MCF 10A (cell line): ENCODE measurements at regions not wholly inside any gene's neighbourhood (a gene's known extent, or its start where the extent isn't known, plus 50 kb on each side); places are given as distances from the start of the nearest gene placed in this dataset.

ENCODE experiments used
- BruUV-seq: library from RNA; stranded (reverse); fragments of 400-500 nt; replicated peaks from 2 replicates; lab custom pipeline; 2021; lab: Mats Ljungman, UMichigan
- CTCF ChIA-PET: fragments of 300-600 bp; sonication (Branson Sonifier 250); formaldehyde crosslinking; extraction: SDS; loops from one replicate; lab custom pipeline; 2021; ENCODE audit warnings: antibody characterized with exemption, inconsistent platforms; lab: Yijun Ruan, JAX
- POLR2A ChIA-PET: fragments of 300-600, 350-650 bp; sonication (Branson Sonifier 250); formaldehyde crosslinking; extraction: SDS; loops from one replicate; lab custom pipeline; 2020; ENCODE audit warnings: antibody characterized with exemption, inconsistent platforms; lab: Yijun Ruan, JAX
- DNase-seq: peaks from one replicate; pipeline ENCODE4 v3.0.0-alpha.2; 2018; ENCODE audit not compliant: unreplicated experiment
- H3K27ac Mint-ChIP-seq: one replicate; pipeline ENCODE4 v1.8.0; 2022; ENCODE audit warnings: mild to moderate bottlenecking, low read depth, mixed read lengths; ENCODE audit not compliant: unreplicated experiment
- H3K27me3 Mint-ChIP-seq: one replicate; pipeline ENCODE4 v1.8.0; 2022; ENCODE audit warnings: mixed read lengths; ENCODE audit not compliant: insufficient read depth, unreplicated experiment
- H3K36me3 Mint-ChIP-seq: one replicate; pipeline ENCODE4 v1.8.0; 2022; ENCODE audit warnings: mild to moderate bottlenecking, moderate library complexity, mixed read lengths; ENCODE audit not compliant: insufficient read depth, unreplicated experiment
- H3K4me1 Mint-ChIP-seq: one replicate; pipeline ENCODE4 v1.8.0; 2022; ENCODE audit warnings: mixed read lengths; ENCODE audit not compliant: insufficient read depth, unreplicated experiment
- H3K4me3 Mint-ChIP-seq: one replicate; pipeline ENCODE4 v1.8.0; 2022; ENCODE audit warnings: mild to moderate bottlenecking, moderate library complexity, mixed read lengths; ENCODE audit not compliant: unreplicated experiment
- H3K9me3 Mint-ChIP-seq: one replicate; pipeline ENCODE4 v1.8.0; 2022; ENCODE audit warnings: mixed read lengths; ENCODE audit not compliant: unreplicated experiment
- CTCF ChIP-seq: fragments of 200-600 bp; IDR thresholded peaks from one replicate; pipeline ENCODE4 v1.8.0; 2022; ENCODE audit warnings: antibody characterized with exemption, mild to moderate bottlenecking; ENCODE audit not compliant: unreplicated experiment
- intact Hi-C: fragments of 100-400 bp; cut with micrococcal nuclease; formaldehyde crosslinking; loops from 2 replicates; pipeline ENCODE4 v1.14.1; 2022

GRCh38 chr13:105928048-105928447 is 607.4 kb downstream of the EFNB2 start:
- H3K9me3 Mint-ChIP-seq: peaks cover 5% of the 10 kb centered on the region
- ChIA-PET POLR2A (interaction anchor here (1.0 kb wide), 1 partner anchor 10 kb away, joined by 3 read pairs; no protein-coding TSS in a partner anchor), CTCF (interaction anchor here (0.6 to 0.8 kb wide), 2 partner anchors 65 to 1155 kb away, joined by 3 read pairs; no protein-coding TSS in a partner anchor)
- no peaks in the 10 kb centered on the region for H3K27me3 Mint-ChIP-seq
- H3K4me1 Mint-ChIP-seq: peaks cover 32% of the 10 kb centered on the region
- intact Hi-C loops: no loop called here
- TF ChIP-seq CTCF: no peak
- peaks cover 7% of the 10 kb centered on the region for H3K36me3 Mint-ChIP-seq
- H3K27ac Mint-ChIP-seq: no peak overlapping the region
- no TSS peak for BruUV-seq
- no peak overlapping the region for H3K4me3 Mint-ChIP-seq
- no peak for DNase-seq

GRCh38 chr13:105925496-105925895 is 610.0 kb downstream of the EFNB2 start:
- Mint-ChIP-seq H3K4me1 (peaks cover 38% of the 10 kb centered on the region), H3K27ac (peak overlapping the region; percentile 16), H3K9me3 (peaks cover 13% of the 10 kb centered on the region), H3K27me3 (no peaks in the 10 kb centered on the region), H3K4me3 (no peak overlapping the region), H3K36me3 (peaks cover 7% of the 10 kb centered on the region)
- ChIA-PET CTCF (interaction anchor here (0.6 kb wide), 1 partner anchor 424 kb away, joined by 7 read pairs; no protein-coding TSS in a partner anchor), POLR2A (interaction anchor here (0.7 to 1.0 kb wide), 2 partner anchors 105 to 112 kb away, joined by 3 read pairs; no protein-coding TSS in a partner anchor)
- BruUV-seq: no TSS peak
- no peak for TF ChIP-seq CTCF
- intact Hi-C loops: no loop called here
- DNase-seq: peak; percentile 80

- peaks cover 13% of the 10 kb centered on the region for H3K9me3 Mint-ChIP-seq
- H3K4me1 Mint-ChIP-seq: peaks cover 45% of the 10 kb centered on the region
- intact Hi-C loops: no loop called here
- no peak for DNase-seq
- ChIA-PET POLR2A (interaction anchor here (1.2 to 1.4 kb wide), 3 partner anchors 70 to 646 kb away, joined by 3 to 4 read pairs (median 3); partner anchors contain the start of gene ARGLU1), CTCF (no interaction called here)
- no peaks in the 10 kb centered on the region for H3K36me3 Mint-ChIP-seq
- no peaks in the 10 kb centered on the region for H3K27me3 Mint-ChIP-seq
- BruUV-seq: no TSS peak
- no peak overlapping the region for H3K4me3 Mint-ChIP-seq
- TF ChIP-seq CTCF: no peak
- no peak overlapping the region for H3K27ac Mint-ChIP-seq
These were observed 613.8 kb downstream of the EFNB2 start for GRCh38 chr13:105921711-105922110.

- no peaks in the 10 kb centered on the region for H3K27me3 Mint-ChIP-seq
- intact Hi-C loops: loop anchor here (1.0 kb wide), 1 partner anchor 70 kb away; no protein-coding TSS in a partner anchor
- peaks cover 34% of the 10 kb centered on the region for H3K4me1 Mint-ChIP-seq
- peak overlapping the region; percentile 62 for H3K27ac Mint-ChIP-seq
- no TSS peak for BruUV-seq
- H3K4me3 Mint-ChIP-seq: no peak overlapping the region
- no peaks in the 10 kb centered on the region for H3K36me3 Mint-ChIP-seq
- no peak for TF ChIP-seq CTCF
- peaks cover 13% of the 10 kb centered on the region for H3K9me3 Mint-ChIP-seq
- ChIA-PET POLR2A (interaction anchor here (0.7 to 1.5 kb wide), 6 partner anchors 20 to 564 kb away, joined by 3 to 4 read pairs (median 4); no protein-coding TSS in a partner anchor), CTCF (interaction anchor here (0.5 kb wide), 1 partner anchor 1188 kb away, joined by 3 read pairs; no protein-coding TSS in a partner anchor)
- DNase-seq: peak; percentile 89
These were observed 615.1 kb downstream of the EFNB2 start for GRCh38 chr13:105920370-105920769.
